AG04449 (cell line): ENCODE measurements at regions not wholly inside any gene's neighbourhood (a gene's known extent, or its start where the extent isn't known, plus 50 kb on each side); places are given as distances from the start of the nearest gene placed in this dataset.

ENCODE experiments used
- CTCF ChIA-PET: fragments of 350-600 bp; formaldehyde crosslinking; extraction: SDS; loops from one replicate; lab custom pipeline; 2021; ENCODE audit warnings: antibody characterized with exemption; lab: Yijun Ruan, JAX
- POLR2A ChIA-PET: fragments of 400-600, 350-600 bp; formaldehyde crosslinking; extraction: SDS; loops from one replicate; lab custom pipeline; 2020; ENCODE audit warnings: antibody characterized with exemption, inconsistent platforms; lab: Yijun Ruan, JAX
- DNase-seq: peaks from one replicate; pipeline ENCODE4 v3.0.0-alpha.2; 2010; ENCODE audit warnings: low read depth, low spot score
- H3K4me3 ChIP-seq: 2 replicates; pipeline ENCODE4 v1.5.1; 2011; ENCODE audit warnings: low read depth, mild to moderate bottlenecking, control low read depth, low read length
- TF ChIP-seq, protein P1 (sequence below): IDR thresholded peaks from one replicate; pipeline ENCODE4 v1.5.1; 2011; ENCODE audit warnings: mild to moderate bottlenecking, moderate library complexity, low read length, control low read depth, inconsistent platforms; ENCODE audit not compliant: insufficient read depth; ENCODE audit errors: missing control alignments

GRCh38 chr4:130356873-130357272 lies 1260.9 kb downstream of the C4orf33 start:
- CTCF ChIA-PET: no interaction called here
- no peak for DNase-seq
- POLR2A ChIA-PET: no interaction called here
- TF ChIP-seq, protein P1, sequence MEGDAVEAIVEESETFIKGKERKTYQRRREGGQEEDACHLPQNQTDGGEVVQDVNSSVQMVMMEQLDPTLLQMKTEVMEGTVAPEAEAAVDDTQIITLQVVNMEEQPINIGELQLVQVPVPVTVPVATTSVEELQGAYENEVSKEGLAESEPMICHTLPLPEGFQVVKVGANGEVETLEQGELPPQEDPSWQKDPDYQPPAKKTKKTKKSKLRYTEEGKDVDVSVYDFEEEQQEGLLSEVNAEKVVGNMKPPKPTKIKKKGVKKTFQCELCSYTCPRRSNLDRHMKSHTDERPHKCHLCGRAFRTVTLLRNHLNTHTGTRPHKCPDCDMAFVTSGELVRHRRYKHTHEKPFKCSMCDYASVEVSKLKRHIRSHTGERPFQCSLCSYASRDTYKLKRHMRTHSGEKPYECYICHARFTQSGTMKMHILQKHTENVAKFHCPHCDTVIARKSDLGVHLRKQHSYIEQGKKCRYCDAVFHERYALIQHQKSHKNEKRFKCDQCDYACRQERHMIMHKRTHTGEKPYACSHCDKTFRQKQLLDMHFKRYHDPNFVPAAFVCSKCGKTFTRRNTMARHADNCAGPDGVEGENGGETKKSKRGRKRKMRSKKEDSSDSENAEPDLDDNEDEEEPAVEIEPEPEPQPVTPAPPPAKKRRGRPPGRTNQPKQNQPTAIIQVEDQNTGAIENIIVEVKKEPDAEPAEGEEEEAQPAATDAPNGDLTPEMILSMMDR: no peak
- no peak overlapping the region for H3K4me3 ChIP-seq

- DNase-seq: no peak
- H3K4me3 ChIP-seq: no peak overlapping the region
- ChIA-PET CTCF (interaction anchor here (1.1 to 1.3 kb wide), 2 partner anchors 57 to 1867 kb away, joined by 3 read pairs; no protein-coding TSS in a partner anchor), POLR2A (no interaction called here)
- TF ChIP-seq, protein P1: peak; percentile 30
These were observed 1263.6 kb downstream of the C4orf33 start for GRCh38 chr4:130359542-130359941.

DNA sequence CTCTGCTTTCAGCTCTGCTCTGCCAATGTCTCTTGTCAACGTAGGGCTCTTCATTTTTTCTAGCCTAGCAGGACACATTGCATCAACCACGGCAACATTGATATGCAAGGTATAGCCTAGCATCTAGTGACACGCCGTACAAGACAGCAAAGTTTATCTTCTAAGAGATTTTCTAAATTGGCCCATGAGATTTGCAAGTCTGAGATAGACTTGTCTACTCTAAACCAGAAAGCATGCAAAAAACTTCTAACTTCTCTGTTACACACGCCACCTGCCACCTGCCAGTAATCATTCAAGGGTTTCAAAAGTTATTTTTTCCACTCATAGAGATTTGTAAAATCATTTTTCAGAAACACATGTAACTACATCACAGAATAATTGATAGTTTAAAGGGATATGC lies 1265.7 kb downstream of the C4orf33 start:
- TF ChIP-seq, protein P1: no peak
- ChIA-PET POLR2A (no interaction called here), CTCF (no interaction called here)
- no peak overlapping the region for H3K4me3 ChIP-seq
- DNase-seq: no peak

- ChIA-PET CTCF (no interaction called here), POLR2A (no interaction called here)
- DNase-seq: no peak
- TF ChIP-seq, protein P1: no peak
- no peak overlapping the region for H3K4me3 ChIP-seq
These were observed 1272.7 kb downstream of the C4orf33 start for GRCh38 chr4:130368668-130369067.

GRCh38 chr4:130393231-130393630 lies 1297.3 kb downstream of the C4orf33 start:
- no peak for DNase-seq
- no peak overlapping the region for H3K4me3 ChIP-seq
- ChIA-PET CTCF (no interaction called here), POLR2A (no interaction called here)
- TF ChIP-seq, protein P1: no peak

DNA sequence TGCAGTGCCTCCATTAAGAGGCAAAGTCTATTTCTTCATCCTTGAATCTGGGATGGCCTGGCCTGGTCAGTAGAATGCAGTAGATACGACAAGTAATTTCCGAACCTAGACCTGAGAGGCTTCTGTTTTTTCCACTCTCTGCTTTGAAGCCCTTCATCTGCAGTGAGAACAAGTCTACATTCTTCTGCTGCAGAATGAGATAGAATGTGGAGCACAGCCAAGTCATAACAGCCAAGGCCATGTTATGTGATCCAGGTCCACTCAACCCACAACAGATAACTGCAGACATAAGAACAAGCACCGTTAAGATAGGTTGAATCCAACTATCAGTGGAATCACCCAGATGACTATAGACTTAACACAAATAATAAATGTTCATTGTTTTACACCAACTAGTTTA lies 1297.7 kb downstream of the C4orf33 start:
- no peak for DNase-seq
- TF ChIP-seq, protein P1: no peak
- H3K4me3 ChIP-seq: no peak overlapping the region
- POLR2A ChIA-PET: no interaction called here
- CTCF ChIA-PET: no interaction called here
